GM12872 (cell line): ENCODE measurements at regions not wholly inside any gene's neighbourhood (a gene's known extent, or its start where the extent isn't known, plus 50 kb on each side); places are given as distances from the start of the nearest gene placed in this dataset.

Experiments used
- CTCF ChIP-seq: IDR thresholded peaks from 3 replicates; pipeline ENCODE4 v1.5.1; 2011; ENCODE audit warnings: low read depth, mild to moderate bottlenecking, low read length, moderate library complexity; ENCODE audit not compliant: insufficient read depth

GRCh38 chr7:132733860-132734259 is 157.6 kb upstream of the PLXNA4 start:
- no peak for TF ChIP-seq CTCF

- no peak for TF ChIP-seq CTCF
Measured at GRCh38 chr7:132732321-132732865, 156.1 kb upstream of the PLXNA4 start.

- no peak for TF ChIP-seq CTCF
Measured at GRCh38 chr7:132730105-132730504, 153.8 kb upstream of the PLXNA4 start.

- no peak for TF ChIP-seq CTCF
Measured at GRCh38 chr7:132723506-132724081, 147.3 kb upstream of the PLXNA4 start.

- TF ChIP-seq CTCF: no peak
Measured at GRCh38 chr7:132720835-132721234, 144.6 kb upstream of the PLXNA4 start.

- TF ChIP-seq CTCF: no peak
Measured at GRCh38 chr7:132713893-132714292, 137.6 kb upstream of the PLXNA4 start.

GRCh38 chr7:132709971-132710567 is 133.8 kb upstream of the PLXNA4 start:
- peak; percentile 39; the same call in 1 of the 3 replicates for TF ChIP-seq CTCF
